Stomach (tissue), 4 donors: ENCODE measurements at regions not wholly inside any gene's neighbourhood (a gene's known extent, or its start where the extent isn't known, plus 50 kb on each side); places are given as distances from the start of the nearest gene placed in this dataset.

Experiments
- POLR2A ChIP-seq, 4 donors: fragments of 450-650 bp; IDR thresholded peaks; one replicate each; pipeline ENCODE4 v1.6.1; 2016; ENCODE audit warnings: antibody characterized with exemption in 4 of 4, control low read depth in 2 of 4, mild to moderate bottlenecking in 1 of 4, moderate library complexity in 1 of 4
- POLR2AphosphoS5 ChIP-seq, 3 donors: sonication (generic); formaldehyde crosslinking; IDR thresholded peaks; one replicate each; pipeline ENCODE4 v1.6.1; 2016; ENCODE audit warnings: antibody characterized with exemption in 3 of 3
- TF ChIP-seq, protein P1 (sequence below), 7 experiments: fragments of 450-650 bp in 4 of 7; fragments of 200-600 bp in 3 of 7; sonication (generic) in 3 of 7; IDR thresholded peaks; one replicate each; pipeline ENCODE4 v1.5.1; 2016 to 2019; ENCODE audit warnings: antibody characterized with exemption in 7 of 7, control low read depth in 2 of 7, mild to moderate bottlenecking in 1 of 7

GRCh38 chr1:104476126-104476525 lies 726.4 kb downstream of the AMY1C start:
- TF ChIP-seq, protein P1, sequence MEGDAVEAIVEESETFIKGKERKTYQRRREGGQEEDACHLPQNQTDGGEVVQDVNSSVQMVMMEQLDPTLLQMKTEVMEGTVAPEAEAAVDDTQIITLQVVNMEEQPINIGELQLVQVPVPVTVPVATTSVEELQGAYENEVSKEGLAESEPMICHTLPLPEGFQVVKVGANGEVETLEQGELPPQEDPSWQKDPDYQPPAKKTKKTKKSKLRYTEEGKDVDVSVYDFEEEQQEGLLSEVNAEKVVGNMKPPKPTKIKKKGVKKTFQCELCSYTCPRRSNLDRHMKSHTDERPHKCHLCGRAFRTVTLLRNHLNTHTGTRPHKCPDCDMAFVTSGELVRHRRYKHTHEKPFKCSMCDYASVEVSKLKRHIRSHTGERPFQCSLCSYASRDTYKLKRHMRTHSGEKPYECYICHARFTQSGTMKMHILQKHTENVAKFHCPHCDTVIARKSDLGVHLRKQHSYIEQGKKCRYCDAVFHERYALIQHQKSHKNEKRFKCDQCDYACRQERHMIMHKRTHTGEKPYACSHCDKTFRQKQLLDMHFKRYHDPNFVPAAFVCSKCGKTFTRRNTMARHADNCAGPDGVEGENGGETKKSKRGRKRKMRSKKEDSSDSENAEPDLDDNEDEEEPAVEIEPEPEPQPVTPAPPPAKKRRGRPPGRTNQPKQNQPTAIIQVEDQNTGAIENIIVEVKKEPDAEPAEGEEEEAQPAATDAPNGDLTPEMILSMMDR (IDR thresholded peaks at IDR 0.05): no peak
- TF ChIP-seq POLR2AphosphoS5 (IDR thresholded peaks at IDR 0.05) (no peak), POLR2A (IDR thresholded peaks at IDR 0.05) (no peak)
